Breast epithelium (tissue), 3 donors: ENCODE measurements at regions not wholly inside any gene's neighbourhood (a gene's known extent, or its start where the extent isn't known, plus 50 kb on each side); places are given as distances from the start of the nearest gene placed in this dataset.

ENCODE experiments used
- CTCF ChIP-seq, 3 donors: fragments of 450-650 bp; IDR thresholded peaks; one replicate each; pipeline ENCODE4 v1.5.1; 2016 to 2017; ENCODE audit warnings: antibody characterized with exemption in 3 of 3, mild to moderate bottlenecking in 3 of 3, moderate library complexity in 3 of 3
- POLR2AphosphoS5 ChIP-seq, 3 donors: sonication (generic); formaldehyde crosslinking; IDR thresholded peaks; one replicate each; pipeline ENCODE4 v1.6.1; 2017; ENCODE audit warnings: antibody characterized with exemption in 3 of 3

GRCh38 chr10:31723106-31723750 lies 205.4 kb downstream of the ARHGAP12 start:
- no peak for TF ChIP-seq CTCF (IDR thresholded peaks at IDR 0.05)
- no peak for TF ChIP-seq POLR2AphosphoS5 (IDR thresholded peaks at IDR 0.05)
